Erythroblast (primary cell): ENCODE measurements at regions not wholly inside any gene's neighbourhood (a gene's known extent, or its start where the extent isn't known, plus 50 kb on each side); places are given as distances from the start of the nearest gene placed in this dataset.

Experiments
- GATA1 ChIP-seq: IDR thresholded peaks from 2 replicates; pipeline ENCODE4 v1.6.1; 2011; ENCODE audit warnings: low read depth, mild to moderate bottlenecking, control low read depth, low read length, moderate library complexity
- POLR2A ChIP-seq: IDR thresholded peaks from 2 replicates; pipeline ENCODE4 v1.6.1; 2011; ENCODE audit warnings: mild to moderate bottlenecking, low read length

- no peak for TF ChIP-seq POLR2A
- TF ChIP-seq GATA1: no peak
Measured at GRCh38 chr1:239803781-239804180, 287.9 kb upstream of the FMN2 start.
